Activated CD8-positive, alpha-beta memory T cell treated with anti-CD3 and anti-CD28 coated beads for 4 hours (primary cell): ENCODE measurements at regions not wholly inside any gene's neighbourhood (a gene's known extent, or its start where the extent isn't known, plus 50 kb on each side); places are given as distances from the start of the nearest gene placed in this dataset.
"Not testable (repeated sequence)": the region's sequence is repeated elsewhere in the genome, so short reads cannot be mapped to it uniquely, and the experiment has no call there.

Experiments used
- DNase-seq, 2 donors: peaks; one replicate each; pipeline ENCODE4 v3.0.0-alpha.2; 2020; ENCODE audit warnings: low read depth in 2 of 2

DNA sequence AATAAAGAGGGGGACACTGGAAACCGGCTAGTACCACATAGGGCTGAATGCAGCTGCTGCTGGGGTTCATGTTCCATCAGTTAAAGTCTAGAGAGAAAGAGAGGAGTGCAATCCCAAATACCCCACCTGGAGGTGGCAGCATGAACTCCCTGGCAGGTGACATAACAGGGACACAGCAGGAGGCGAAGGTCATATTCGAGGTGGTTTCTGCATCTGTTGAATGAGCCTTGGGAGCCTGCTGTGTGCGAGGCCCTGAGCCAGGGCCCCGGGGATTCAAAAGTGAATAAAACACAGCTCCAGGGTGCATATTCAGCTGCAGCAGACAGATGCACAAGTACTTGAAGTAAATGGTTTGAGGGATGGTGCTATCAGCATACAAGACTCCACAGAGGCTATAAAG is 456.8 kb downstream of the SETD4 start:
- no peak for DNase-seq

DNA sequence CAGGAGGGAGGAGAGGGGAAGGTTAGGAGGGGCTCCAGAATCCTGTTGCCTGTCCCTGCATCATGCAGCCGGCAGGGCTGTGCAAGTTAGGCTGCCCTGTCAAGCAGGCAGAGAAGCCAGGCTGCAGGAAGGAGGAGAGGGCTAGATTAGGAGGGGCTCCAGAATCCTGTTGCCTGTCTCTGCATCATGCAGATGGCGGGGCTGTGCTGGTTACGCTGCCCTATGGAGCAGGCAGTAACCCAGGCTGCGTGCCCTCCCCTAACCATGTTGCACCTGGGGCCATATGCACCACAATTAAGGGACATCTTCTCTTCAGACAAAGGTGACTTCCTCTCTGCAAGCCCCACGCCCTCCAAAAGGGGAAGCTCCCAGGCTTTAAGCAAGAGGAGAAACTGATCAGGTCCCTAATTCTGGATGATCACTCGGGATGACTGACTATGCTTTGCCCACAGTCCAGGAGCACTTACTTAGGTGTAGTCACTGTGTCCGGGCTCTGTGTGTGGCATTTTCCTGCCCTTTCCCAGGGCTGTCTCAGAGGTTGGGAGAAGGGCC is 457.4 kb downstream of the SETD4 start:
- DNase-seq = no peak

DNA sequence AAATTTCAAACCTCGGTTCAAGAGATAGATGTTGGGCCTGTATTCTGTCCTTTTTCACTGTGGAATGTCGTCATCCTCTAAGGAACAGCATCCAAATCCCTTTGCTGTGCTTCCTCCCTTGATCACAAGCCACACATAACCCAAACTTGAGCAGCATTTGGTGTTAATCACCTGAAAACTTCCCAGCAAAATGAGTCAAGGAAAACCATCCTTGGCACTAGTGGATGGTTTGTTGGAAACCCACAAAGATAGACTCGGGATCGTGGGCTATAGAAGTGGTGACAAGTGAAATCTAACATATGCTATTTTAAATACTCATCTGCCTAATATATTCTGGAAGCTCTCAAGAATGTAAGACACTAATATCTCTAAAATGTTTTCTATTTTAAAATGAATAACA is 459.1 kb downstream of the SETD4 start:
- no peak for DNase-seq

DNA sequence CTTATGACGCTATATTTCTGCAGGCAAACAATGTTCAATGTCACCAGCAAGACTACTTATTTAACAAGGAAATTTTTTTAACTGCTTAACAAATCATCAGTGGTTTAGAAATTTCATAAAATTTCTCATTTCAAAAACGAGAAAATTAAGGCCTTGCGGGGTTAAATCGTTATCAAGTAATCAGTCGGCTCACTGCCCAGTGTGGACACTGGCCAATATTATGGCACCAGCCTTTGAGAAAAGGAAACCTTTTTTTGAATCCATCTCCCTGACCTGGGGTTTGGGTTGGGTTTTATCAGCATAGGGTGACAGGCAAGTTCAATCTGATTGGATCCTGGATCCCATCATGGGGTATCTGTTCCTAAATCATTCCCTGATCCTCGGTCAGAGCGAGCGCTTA is 461.2 kb downstream of the SETD4 start:
- no peak for DNase-seq

DNA sequence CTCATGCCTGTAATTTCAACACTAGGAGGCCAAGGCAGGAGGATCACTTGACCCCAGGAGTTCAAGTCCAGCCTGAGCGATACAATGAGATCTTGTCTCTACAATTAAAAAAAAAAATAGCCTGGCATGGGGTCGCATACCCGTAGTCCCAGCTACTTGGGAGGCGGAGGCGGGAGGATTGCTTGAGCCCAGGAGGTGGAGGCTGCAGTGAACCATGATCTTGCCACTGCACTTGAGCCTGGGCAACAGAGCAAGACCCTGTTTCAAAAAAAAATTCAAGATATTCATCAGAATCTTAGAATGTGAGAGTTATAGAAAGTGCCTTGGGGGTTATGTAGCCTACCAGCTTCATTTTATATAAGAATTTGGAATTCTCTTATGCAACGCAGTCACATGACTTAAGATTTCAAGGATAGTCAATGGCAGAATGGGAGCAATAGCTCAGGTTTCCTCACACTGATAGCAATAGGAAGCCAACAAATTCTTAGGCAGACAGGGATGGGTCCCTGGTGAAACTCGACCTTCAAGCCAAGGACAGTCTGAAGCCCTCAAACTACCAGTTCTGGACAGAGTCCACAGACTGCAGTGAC is 462.5 kb downstream of the SETD4 start:
- no peak for DNase-seq

DNA sequence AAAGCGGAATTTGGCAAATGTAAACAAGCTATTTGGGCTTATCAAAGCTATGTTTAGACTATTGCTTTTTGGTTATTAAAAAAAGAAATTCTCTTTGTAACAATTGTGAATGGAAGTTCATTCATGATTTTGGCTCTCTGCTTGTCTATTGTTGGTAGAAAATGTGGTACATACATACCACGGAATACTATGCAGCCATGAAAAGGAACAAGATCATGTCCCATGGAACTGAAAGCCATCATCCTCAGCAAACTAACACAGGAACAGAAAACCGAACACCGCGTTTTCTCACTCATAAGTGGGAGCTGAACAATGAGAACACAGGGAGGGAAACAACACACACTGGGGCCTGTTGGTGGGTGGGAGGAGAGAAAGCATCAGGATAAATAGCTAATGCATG is 465.4 kb downstream of the SETD4 start:
- DNase-seq = no peak

DNA sequence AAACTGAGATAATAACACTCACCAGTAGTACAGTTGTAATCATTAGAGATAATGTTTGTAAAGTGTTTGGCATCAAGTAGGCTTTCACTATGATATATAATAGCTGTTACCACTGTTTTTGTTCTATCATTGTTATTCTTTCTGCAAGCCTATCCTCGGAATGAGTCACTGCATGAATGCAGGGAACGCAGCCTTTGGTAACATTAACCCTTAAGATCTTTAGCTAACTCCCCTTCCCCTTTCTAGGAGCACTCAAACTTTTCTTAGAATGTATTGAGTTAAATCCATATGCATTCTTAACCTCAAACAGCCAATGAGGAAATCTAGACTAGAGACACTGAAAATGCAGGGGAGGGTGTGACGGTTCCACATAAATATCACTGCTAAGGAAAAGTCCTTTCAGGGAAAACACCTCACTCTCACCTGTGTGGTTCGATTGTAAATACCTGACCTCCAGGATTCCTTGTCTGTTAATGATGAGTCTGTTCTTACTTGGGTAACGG is 467.3 kb downstream of the SETD4 start:
- no peak for DNase-seq

DNA sequence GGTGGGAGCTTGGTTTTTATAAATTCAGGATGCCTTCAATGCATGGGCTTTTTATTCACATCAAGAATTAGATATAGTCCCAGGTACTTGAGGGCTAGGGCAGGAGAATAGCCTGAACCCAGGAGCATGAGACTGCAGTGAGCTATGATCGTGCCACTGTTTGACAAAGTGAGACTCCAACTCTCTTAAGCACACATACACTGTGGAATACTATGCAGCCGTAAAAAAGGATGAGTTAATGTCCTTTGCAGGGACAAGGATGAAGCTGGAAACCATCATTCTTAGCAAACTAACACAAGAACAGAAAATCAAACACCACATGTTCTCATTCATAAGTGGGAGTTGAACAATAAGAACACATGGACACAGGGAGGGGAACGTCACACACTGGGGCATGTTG is 470.0 kb downstream of the SETD4 start:
- DNase-seq = not testable (repeated sequence)

DNA sequence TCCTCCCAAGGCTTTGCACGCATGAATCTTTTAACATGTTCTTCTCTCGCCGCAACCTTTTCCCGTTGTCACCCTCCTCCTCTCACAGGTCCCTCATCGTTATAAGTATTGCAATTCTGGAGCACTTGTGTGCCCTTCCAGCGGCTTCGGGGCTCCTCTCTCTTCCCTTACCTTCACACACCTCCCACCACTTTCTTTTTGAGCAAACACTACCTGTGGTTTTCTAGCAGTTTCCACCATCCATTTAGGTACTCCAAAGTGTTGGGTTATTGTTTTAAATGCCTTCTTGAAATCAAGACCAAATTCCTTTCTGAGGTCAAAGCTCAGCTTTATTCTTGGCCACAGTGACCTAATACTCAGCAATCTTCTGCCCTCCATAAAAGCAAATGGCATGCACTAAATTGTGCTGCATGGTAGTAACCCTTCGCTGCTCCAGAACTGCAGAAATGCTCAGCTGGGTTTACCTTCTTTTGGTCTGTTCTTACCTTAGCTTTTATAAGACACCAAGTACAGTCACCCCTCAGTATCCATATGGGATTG is 472.4 kb downstream of the SETD4 start:
- no peak for DNase-seq

DNA sequence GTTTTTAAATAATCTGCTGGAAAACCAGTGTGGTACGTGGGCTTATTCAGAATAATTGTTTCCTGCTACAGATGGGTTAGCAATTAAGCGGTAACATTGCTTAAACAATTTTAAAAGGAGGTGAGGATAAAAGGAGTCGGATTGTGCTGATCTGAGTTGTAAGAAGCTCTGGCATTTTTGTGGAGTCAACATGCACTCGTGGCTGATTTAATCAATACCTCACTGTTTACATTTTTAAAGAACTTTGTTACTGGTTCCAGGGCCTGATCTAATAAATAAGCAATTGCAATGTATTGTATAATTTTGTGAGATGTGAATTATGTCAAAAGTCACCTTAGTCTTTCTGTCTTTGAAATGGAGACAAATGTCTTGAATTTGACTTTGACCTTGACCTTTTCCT is 474.0 kb downstream of the SETD4 start:
- no peak for DNase-seq

DNA sequence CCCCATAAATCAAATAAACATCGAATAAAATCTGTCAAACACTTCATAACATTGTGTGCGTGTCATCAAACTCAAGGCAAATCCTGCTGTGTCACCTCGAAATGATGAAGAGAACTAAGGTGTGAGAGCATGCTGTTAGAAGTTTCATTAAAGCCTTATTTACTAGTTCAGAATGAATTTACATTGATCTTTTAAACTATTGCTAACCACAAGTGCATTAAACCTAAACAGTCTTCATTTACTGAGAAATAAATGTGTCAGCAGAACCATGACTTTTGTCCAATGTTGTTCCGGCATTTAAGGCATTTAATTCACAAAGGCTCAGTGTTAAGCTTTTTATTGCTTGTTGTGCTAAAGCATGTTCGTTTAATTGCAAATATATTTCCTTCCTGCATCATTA is 474.4 kb downstream of the SETD4 start:
- DNase-seq = no peak

DNA sequence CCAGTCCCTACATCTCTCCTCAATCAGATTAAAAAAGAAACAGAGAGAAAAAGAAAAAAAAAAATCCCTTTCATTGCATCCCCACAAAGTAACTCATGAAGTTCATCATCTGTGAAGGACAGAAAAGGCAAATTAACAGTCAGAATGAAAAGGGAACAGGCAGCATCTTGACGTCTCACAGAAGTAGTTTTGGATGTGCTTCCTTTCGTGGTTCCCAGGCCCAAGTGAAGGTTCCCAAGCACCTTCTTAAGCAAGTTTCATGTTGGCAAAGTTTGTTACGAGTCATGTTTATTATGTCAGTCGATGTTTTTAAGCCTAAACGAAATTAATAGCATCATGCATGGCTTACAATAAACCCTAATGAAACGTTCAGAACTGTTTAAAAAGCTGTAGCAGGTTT is 475.2 kb downstream of the SETD4 start:
- no peak for DNase-seq

DNA sequence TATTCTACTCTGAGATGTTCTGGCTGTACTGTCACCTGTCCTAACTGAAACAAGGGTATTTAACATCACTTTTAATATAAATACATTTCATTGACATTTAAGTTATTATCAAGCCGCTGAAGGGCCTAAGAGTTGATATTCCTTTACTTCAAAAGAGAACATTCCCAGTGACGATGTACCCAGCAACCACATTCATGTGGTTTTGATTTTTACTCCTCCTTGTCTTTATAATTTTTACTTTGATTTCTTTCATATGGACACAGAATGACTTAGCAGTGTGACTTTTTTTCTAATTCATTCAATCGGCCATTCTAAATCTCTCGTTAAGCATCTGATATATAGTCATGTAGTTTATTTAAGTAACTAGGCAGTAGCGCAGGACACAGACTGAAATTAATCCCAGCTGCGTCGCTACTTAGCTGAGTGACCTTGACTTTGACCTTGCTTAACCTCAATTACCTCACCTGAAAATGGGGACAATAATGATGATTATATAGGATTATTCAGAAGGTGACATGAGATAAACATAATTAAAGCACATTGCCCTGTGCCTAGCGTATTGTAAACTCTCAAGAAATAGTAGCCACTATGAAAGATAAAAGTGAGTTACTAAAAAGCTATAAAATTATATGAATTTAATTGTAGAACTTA is 476.6 kb downstream of the SETD4 start:
- DNase-seq = no peak

DNA sequence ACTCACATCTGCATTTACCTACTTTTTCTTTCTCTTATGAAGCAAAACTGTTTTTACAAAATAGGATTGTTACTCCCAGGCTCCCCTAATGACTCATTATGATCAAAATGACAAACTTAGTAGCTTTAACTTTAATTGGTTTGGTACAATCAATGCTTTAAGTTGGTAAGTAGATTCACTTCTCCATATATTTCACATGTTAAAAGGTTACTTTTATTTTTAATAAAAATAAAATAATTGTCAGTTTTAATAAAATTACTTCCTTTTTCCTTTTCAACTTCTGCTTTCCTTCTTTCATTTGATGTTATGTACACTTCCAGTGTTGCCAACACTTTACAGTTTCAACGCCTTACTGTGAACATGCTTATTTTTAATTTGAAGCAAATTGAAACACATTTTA is 477.6 kb downstream of the SETD4 start:
- no peak for DNase-seq

DNA sequence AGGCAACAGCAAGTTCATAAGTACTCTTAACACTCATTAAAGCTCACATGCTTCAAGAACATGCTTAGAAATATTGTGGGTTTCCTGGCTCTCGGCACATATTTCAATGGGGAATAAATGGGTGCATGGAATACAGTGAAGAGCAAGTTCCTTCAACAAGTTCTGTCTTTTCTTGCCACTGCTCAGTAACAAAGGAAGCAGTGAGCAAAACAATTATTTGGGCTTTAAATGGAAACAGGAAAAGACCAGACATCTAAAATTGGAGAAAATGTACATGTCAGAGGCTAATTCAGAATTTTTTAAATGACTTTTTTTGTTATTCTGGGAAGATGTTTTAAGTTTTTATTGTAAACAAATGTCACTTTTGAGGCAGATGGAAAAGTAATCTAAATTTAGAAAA is 478.7 kb downstream of the SETD4 start:
- DNase-seq = no peak

DNA sequence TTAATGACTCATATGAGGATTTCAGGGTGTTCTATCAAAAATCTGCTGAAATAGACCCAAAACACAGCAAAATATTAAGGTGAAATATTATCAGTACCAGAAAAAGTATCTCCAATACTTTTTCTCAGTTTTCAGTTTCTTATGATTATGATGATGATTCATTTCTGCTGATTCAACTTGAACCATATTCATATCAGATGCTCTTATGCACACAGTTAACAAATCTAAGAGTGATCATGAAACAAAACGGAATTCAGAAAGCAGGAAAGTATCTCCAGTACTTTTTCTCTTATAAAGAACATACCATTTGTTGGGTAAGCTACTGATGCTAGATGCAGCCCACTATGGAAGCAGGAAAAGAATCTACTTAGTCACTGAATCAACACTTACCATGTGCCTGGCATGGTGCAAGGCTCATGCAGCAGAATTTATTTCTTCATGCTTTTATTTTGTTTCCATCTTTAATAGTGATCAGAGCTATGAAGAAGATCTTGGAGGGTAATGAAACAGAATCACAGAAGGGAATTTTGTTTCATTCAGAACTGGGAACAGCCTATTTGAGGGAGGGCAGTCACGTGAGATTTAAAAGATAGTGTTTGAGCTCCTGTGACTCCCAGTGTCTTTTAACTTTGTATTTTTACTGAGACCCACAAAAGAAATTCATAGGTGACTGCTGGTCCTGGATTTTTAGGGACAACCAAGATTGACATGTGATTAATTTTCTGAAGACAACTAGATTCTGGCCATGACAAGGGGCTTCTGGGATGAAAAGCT is 480.6 kb downstream of the SETD4 start:
- DNase-seq = no peak

DNA sequence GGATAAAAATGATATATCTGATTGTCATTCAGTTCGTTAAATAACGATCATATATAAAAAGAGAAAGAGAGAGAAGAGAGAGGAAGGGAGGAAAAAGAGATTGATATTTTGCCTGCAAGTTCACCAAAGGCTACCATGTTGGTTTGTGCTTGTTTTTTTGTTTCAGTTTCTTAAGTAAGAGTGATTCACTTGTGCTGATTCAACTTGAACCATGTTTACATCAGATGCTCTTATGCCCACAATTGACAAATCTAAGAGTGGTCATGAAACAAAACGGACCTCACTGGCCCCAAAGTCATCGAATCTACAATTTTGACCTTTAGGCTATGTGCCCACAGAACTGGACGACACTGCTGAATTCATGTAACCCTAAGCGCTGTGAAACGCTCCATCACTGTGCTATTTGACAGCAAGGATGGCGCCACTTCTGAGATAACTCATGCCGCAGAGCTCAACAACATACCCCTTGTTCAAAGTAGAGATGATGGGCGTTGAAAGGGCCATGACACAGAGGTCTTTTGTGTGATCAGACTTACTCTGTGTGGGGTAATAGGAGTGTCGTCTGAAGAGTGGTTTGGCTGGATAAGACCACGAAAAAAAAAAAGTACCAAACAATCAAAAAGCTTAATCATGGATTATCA is 481.4 kb downstream of the SETD4 start:
- DNase-seq = no peak

DNA sequence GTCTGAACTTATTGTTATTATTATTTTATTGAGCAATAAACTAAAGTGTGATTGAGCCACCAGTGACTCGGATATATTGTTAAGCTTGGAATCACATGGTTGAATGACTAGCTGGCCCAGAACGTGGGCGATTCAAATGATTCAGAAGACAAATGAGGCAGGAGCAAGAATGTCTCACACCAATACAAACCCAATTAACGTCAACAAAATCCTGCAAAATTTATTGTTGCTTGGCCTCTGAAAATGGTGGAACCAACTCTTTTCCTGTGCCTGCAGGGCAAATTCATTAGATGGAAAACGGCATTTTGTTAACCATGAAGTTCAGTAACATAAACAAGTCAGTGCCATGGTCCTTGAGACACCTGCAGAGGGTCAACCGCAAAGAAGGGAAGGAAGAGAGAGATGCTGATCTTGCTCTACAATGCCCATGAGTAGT is 482.0 kb downstream of the SETD4 start:
- DNase-seq = no peak

DNA sequence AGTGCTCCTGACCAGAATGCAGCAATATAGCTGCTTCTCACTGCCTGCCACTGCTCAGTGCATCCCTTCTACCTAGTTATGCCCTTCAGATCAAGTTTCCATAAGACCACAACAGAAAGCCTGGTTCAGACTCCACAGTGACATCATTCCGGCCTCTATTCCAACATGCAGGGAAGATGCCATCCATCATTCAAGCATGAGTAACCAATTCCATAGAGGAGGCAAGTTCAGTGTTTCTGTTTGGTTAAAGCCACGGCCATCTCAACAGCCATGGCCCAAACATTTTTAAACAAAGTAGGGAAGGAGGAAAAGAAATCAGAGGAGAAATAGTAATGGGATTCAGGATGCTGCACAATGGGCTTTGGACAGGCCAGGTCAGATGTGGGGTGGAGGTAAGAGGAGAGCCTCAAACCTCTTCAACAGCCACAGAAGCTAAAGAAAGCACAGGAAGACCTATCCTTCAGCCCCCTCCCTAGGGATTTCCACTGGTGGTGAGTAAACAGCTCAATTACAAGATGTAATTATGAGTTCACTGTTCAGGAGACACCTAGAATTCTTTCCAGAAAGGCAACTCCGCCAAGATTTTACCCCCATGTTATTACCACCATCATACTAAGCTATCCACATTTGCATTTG is 484.9 kb downstream of the SETD4 start:
- no peak for DNase-seq

DNA sequence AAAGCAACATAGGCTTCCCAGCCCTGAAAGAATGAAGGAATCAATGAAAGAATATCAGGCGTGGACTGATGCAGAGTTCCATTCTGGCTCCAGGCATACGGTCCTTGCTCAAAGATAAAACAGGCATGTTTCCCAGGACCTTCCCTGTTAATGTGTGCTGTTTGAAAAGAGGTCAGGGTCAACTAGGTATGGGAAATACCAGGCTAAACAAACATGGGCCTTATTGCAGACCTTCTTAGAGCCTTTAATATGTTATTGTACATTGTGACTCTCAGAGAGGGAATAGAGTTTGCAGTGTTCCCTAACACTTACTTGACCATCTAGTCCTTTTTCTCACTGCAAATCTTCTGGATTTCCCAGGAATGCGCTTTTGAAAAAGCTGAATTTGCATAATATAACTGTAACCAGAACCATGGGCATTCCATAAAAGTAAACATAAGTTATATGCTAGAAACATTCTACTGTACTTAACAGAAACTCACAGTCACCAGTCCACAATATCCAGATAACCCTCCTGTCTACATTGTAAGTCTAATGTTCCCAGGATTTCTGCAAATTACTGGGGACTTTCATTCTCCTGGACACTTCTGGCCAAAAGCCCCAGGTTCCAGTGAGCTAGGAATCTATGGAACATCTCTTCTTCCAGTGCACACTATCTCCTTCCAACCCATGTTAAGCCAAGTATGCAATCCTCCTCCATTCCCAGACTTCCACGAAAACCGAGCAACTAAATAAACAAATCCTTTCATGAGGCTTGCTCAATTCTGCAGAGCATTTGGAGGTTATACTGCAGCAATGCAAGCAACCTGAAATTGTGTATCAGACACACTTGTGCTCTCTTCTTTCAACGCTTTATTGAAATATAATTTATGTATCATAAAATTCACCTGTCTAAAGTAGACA is 486.6 kb downstream of the SETD4 start:
- DNase-seq = no peak
